ENCODE measurements at regions not wholly inside any gene's neighbourhood (a gene's known extent, or its start where the extent isn't known, plus 50 kb on each side); places are given as distances from the start of the nearest gene placed in this dataset.

- Histone ChIP-seq H3K36me3 (ENCODE audit: control insufficient read depth, insufficient read depth, low read length) (no peaks in the 10 kb centered on the region), H3K18ac (ENCODE audit: low read depth, low read length) (peak overlapping the region; percentile 20; the same call in 1 of the 2 replicates), H3K9ac (ENCODE audit: low read depth, low read length) (no peak overlapping the region), H4K5ac (ENCODE audit: low read depth, low read length) (no peak overlapping the region), H3K9me1 (ENCODE audit: insufficient read depth, low read length) (no peaks in the 10 kb centered on the region), H3K4me2 (ENCODE audit: low read depth, low read length) (peak overlapping the region; percentile 38; the same call in 1 of the 2 replicates), H3K56ac (ENCODE audit: extremely low read depth, insufficient read depth, low read length) (no peak overlapping the region), H3K14ac (replicated peaks; ENCODE audit: low read depth, low read length) (no peak overlapping the region; the same call in 1 of the 2 replicates), H2BK20ac (ENCODE audit: low read depth, low read length) (0 out of 2 replicates have a peak overlapping the region, but pooled peaks have one; percentile 4), H3K23ac (ENCODE audit: low read depth, low read length) (no peak overlapping the region), H2AK5ac (ENCODE audit: low read depth, low read length) (no peak overlapping the region), H3K4ac (ENCODE audit: low read depth, low read length) (no peak overlapping the region; the same call in 1 of the 2 replicates), H3K4me1 (ENCODE audit: control insufficient read depth, insufficient read depth, low read length) (peaks cover 10% of the 10 kb centered on the region; the same call in 1 of the 2 replicates), H4K8ac (ENCODE audit: low read depth in 2 of 2, low read length in 2 of 2) (peak overlapping the region in 1 of 2 experiments; percentile 25; a peak in 1 of 4 replicates), H2BK120ac (ENCODE audit: low read depth, low read length) (peak overlapping the region; percentile 35), H2BK5ac (ENCODE audit: low read depth, low read length, poor library complexity, severe bottlenecking) (peak overlapping the region; percentile 28), H3K27me3 (ENCODE audit: control insufficient read depth, insufficient read depth, low read length) (no peaks in the 10 kb centered on the region), H4K91ac (ENCODE audit: insufficient read depth, low read depth, low read length) (no peak overlapping the region), H3K9me3 (ENCODE audit: control insufficient read depth, insufficient read depth, low read length) (no peaks in the 10 kb centered on the region), H2AFZ (replicated peaks; ENCODE audit: low read length, poor library complexity) (no peak overlapping the region), H3K4me3 (ENCODE audit: insufficient read depth, low read depth, low read length) (no peak overlapping the region), H3K27ac (ENCODE audit: insufficient read depth, low read length) (no peak overlapping the region), H4K20me1 (ENCODE audit: insufficient read depth, low read length) (no peaks in the 10 kb centered on the region), H2AK9ac (replicated peaks; ENCODE audit: low read depth, low read length, poor library complexity) (no peak overlapping the region), H3K79me1 (ENCODE audit: low read depth in 1 of 2, low read length in 2 of 2) (0 out of 4 replicates have a peak, but pooled peaks cover 0 to 3% of the 10 kb centered on the region in 2 experiments), H2BK15ac (ENCODE audit: low read depth, low read length) (no peak overlapping the region)
- POLR2A ChIA-PET (ENCODE audit: unreplicated experiment), result no interaction called here
- ATAC-seq (ENCODE audit: low read depth) (peak; percentile 92), DNase-seq (peak; percentile 100)
- BruUV-seq (replicated peaks), result no TSS peak
- WGBS, 2 experiments (ENCODE audit: extremely low coverage in 2 of 2, insufficient read length in 1 of 2), result no CpG with 5 or more reads among the region's 4 CpGs
- in situ Hi-C loops (cut with MboI; ENCODE audit: low sequenced_read_pairs), result loop anchor here (10.0 to 25.0 kb wide), 2 partner anchors 253 to 294 kb away; no protein-coding TSS in a partner anchor
- intact Hi-C loops (cut with micrococcal nuclease), result loop anchor here (1.0 to 10.0 kb wide), 5 partner anchors 92 to 300 kb away; partner anchors contain the start of gene SPRY2
- dilution Hi-C loops (cut with HindIII; ENCODE audit: low sequenced_read_pairs, unreplicated experiment), result no loop called here
- CTCF ChIA-PET, result interaction anchor here (0.6 kb wide), 1 partner anchor 19 kb away, joined by 3 read pairs; no protein-coding TSS in a partner anchor
- peak; percentile 96 for TF ChIP-seq FOS (IDR thresholded peaks at IDR 0.05; ENCODE audit: low read depth, low read length)
- TF ChIP-seq MXI1 (IDR thresholded peaks at IDR 0.05; ENCODE audit: borderline replicate concordance, low read depth, low read length), result no peak
- TF ChIP-seq CEBPB (IDR thresholded peaks at IDR 0.05; ENCODE audit: low read depth, low read length), result peak; percentile 62
- TF ChIP-seq RAD21 (IDR thresholded peaks at IDR 0.05; ENCODE audit: low read length), result peak; percentile 19
- no peak for TF ChIP-seq CHD1 (IDR thresholded peaks at IDR 0.05; ENCODE audit: low read depth, low read length)
- 0 out of 2 replicates have a peak, but pooled peaks have one; percentile 36 for TF ChIP-seq MAZ (IDR thresholded peaks at IDR 0.05; ENCODE audit: borderline replicate concordance, low read depth, low read length)
- TF ChIP-seq MAFK (IDR thresholded peaks at IDR 0.05; ENCODE audit: low read depth, low read length), result peak; percentile 40; the same call in 1 of the 2 replicates
- TF ChIP-seq BHLHE40 (IDR thresholded peaks at IDR 0.05; ENCODE audit: low read depth, low read length), result peak; percentile 69
- peak; percentile 3; the same call in 1 of the 2 replicates for TF ChIP-seq SMC3 (IDR thresholded peaks at IDR 0.05; ENCODE audit: low read depth, low read length)
- peak; percentile 30; the same call in 1 of the 2 replicates for TF ChIP-seq NFE2L2 (IDR thresholded peaks at IDR 0.05; ENCODE audit: low read depth, low read length)
- TF ChIP-seq RFX5 (IDR thresholded peaks at IDR 0.05; ENCODE audit: low read depth, low read length), result no peak
- TF ChIP-seq USF2 (IDR thresholded peaks at IDR 0.05; ENCODE audit: low read depth, low read length), result no peak
- TF ChIP-seq, protein P1, sequence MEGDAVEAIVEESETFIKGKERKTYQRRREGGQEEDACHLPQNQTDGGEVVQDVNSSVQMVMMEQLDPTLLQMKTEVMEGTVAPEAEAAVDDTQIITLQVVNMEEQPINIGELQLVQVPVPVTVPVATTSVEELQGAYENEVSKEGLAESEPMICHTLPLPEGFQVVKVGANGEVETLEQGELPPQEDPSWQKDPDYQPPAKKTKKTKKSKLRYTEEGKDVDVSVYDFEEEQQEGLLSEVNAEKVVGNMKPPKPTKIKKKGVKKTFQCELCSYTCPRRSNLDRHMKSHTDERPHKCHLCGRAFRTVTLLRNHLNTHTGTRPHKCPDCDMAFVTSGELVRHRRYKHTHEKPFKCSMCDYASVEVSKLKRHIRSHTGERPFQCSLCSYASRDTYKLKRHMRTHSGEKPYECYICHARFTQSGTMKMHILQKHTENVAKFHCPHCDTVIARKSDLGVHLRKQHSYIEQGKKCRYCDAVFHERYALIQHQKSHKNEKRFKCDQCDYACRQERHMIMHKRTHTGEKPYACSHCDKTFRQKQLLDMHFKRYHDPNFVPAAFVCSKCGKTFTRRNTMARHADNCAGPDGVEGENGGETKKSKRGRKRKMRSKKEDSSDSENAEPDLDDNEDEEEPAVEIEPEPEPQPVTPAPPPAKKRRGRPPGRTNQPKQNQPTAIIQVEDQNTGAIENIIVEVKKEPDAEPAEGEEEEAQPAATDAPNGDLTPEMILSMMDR (conservative IDR thresholded peaks at IDR 0.05; ENCODE audit: low read depth, low read length), result no peak
Observed at GRCh38 chr13:80040196-80040980, 300.5 kb downstream of the SPRY2 start.

Measured in IMR-90 (cell line).